Left cardiac atrium (tissue), 4 donors: ENCODE measurements at regions not wholly inside any gene's neighbourhood (a gene's known extent, or its start where the extent isn't known, plus 50 kb on each side); places are given as distances from the start of the nearest gene placed in this dataset.

ENCODE experiments used
- ATAC-seq, 2 donors: fragments of 200-7000 bp; cut with Tn5 transposase; one replicate each; pipeline ENCODE4 v1.9.1; 2020; ENCODE audit warnings: mild to moderate bottlenecking in 2 of 2, moderate library complexity in 2 of 2
- DNase-seq: peaks from one replicate; pipeline ENCODE4 v3.0.0-alpha.2; 2020
- intact Hi-C, 2 donors: fragments of 100-400 bp; cut with DNase I; formaldehyde crosslinking; loops; one replicate each; pipeline versions ENCODE4 v1.14.1 to v1.15.1; 2022 to 2023
- donor health status: DM: no; HTN: yes; CAD: no.
- donor health status: DM: no; HTN: yes; CAD: no; lungs with severe emphysema.
- donor health status: DM: yes; HTN: yes; CAD: no.
- donor health status: Dilated cardiomyopathy.

DNA sequence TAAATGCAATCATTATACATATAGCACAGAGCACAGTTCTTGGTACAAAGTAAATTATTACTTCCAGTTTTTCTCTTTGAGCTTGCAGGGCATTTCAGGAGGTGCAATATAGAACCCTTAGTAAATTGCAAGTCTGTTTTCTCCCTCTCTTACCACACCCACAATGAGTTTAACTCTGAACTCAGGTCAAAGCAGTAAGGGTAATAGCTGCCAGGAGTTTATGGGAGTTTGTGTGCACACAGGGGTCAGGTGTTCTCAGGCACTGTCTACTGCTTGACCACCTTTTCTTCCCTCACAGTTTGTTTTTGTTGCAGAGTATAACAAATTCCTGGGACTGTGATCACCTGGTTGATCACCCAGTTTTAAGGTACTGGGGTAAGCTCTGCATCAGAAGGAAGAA, 478.5 kb upstream of the TENM4 start:
- intact Hi-C loops = no loop called here
- no peak for DNase-seq
- no peak for ATAC-seq

DNA sequence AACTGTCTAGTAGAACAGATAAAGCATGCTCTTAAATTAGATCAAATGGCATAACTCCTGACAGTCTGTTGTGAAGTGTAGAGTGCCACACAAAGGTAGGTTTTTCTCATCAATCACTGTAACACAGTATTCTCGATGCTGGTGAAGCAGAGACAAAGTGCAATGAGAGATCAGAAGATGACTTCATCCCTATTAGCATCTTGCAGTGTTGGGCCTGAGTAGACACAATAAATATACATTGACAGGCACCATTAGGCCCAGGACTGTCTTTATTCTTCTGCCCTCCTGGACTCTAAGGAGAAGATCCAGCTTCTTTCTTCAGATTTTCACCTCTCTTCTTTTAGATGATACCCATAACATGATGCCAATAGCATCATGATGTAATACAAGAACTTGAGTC, 478.0 kb upstream of the TENM4 start:
- intact Hi-C loops = no loop called here
- no peak for DNase-seq
- ATAC-seq = no peak

DNA sequence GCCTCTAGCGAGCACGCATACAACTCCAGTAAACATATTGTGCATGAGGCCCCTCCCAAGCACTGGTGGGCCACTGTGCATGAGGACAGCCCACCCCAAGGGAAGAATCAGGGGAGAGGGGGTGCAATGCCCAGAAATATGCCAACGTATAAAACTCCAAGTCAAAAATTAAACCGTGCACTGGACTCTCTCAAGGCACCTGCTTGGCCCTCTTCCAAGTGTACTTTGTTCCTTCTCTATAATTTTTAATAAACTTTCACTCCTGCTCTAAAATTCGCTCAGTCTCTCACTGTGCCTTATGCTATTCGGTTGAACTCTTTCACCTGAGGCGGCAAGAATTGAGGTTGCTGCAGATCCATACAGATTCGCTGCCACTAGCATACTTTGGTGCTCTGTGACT, 465.3 kb upstream of the TENM4 start:
- ATAC-seq = no peak
- DNase-seq = no peak
- intact Hi-C loops = no loop called here

DNA sequence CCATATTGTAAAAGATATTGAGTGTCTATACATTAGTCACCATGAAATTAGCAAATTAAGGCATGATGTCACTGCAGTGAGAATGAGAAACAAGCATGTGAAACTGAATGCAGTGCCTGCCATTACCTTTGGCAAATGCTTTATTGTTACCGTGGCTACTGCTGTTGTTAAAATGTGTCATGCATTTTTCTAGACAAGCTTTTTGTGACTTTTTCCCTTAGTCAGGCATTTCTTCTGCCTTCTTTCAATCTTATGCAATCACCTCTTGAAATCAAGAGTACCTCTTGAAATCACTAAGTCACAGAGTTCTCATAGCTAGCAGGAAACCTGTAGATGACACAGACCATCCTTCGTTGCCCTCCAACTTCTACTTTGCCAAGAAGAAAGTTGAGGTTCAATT, 461.7 kb upstream of the TENM4 start:
- DNase-seq (no peak), ATAC-seq (no peak)
- intact Hi-C loops = no loop called here

DNA sequence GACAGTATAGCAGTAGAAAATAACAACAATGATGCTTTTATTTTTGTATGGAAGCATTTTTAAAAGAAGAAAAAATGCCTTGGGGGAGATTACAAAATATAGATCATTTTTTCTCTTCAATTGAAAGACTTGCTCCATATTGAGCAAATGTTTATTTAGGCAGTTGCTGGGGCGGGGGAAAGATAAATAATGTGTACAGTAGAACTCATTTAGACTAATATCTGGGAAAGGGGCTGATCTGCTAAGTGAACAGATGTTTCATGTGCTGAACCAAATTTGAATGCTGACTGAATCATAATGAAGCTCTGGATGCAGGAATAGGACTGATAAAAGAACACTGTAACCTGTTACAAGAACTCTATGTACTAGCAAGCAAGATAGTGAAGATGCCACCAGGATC, 457.1 kb upstream of the TENM4 start:
- DNase-seq (no peak), ATAC-seq (no peak)
- intact Hi-C loops = no loop called here

DNA sequence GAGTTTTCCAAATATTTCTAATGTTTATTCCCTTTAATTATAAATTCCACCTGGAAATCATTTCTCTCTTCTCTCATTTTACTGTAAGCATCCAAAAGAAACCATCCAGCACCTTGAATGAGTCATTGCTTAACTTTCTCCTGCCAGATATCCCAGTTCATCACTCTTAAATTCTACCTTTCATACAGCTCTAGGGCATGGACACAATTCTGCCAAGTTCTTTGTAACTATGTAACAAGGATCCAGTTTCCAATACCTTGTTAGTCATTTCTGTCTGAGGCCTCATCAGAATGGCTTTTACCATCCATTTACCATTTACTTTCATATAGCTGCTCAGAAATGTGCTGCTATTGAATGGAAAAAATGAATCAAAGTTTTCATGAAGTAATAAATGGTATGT, 455.4 kb upstream of the TENM4 start:
- ATAC-seq (no peak), DNase-seq (no peak)
- intact Hi-C loops = no loop called here

DNA sequence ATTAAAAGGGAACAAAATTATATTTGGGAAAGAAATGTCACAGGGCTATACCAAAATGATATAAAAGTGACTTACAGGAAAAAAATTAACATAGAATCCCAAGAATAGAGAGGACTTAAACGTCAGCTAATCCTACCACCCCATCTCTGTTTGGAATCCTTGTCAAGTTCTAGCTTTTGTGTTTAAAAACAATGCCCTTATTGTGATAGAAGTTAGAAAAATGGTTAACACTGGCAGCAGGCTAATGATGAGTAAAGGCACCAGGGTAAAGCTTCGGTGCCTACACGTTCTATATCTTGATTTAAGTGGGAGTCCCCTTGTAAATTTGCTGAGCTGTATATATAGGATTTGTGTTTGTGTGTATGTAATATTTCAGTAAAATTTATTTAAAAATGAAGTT, 453.3 kb upstream of the TENM4 start:
- intact Hi-C loops = no loop called here
- DNase-seq (no peak), ATAC-seq (no peak)

DNA sequence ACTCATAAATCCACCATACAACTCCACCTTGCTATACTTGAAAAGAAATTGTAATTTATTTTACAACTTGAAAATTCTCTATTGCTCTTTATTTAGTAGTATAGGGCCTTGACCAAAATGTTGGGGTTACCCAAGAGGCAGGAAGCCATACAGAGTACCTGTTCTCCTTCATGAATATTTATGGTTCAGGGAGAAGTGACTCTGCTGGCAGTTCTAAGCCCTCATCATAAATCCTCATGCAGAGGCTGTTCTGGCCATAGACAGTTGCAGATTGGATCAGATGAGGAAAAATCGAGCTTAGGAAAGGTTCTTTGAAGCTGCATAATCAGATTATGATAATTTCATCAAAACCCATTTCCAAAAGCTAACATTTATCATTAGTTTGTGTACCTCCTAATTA, 449.4 kb upstream of the TENM4 start:
- DNase-seq (no peak), ATAC-seq (no peak)
- intact Hi-C loops = no loop called here

DNA sequence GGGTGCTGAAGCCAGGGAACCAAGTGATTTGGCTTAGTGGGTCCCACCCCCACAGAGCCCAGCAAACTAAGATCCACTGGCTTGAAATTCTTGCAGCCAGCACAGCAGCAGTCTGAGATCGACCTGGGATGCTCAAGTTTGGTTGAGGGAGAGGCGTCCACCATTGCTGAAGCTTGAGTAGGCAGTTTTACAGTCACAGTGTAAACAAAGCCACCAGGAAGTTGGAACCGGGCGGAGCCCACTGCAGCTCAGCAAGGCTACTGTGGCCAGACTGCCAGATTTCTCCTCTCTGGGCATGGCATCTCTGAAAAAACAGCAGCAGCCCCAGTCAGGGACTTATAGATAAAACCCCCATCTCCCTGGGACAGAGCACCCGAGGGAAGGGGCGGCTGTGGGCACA, 424.1 kb upstream of the TENM4 start:
- intact Hi-C loops = no loop called here
- no peak for ATAC-seq
- DNase-seq = no peak

DNA sequence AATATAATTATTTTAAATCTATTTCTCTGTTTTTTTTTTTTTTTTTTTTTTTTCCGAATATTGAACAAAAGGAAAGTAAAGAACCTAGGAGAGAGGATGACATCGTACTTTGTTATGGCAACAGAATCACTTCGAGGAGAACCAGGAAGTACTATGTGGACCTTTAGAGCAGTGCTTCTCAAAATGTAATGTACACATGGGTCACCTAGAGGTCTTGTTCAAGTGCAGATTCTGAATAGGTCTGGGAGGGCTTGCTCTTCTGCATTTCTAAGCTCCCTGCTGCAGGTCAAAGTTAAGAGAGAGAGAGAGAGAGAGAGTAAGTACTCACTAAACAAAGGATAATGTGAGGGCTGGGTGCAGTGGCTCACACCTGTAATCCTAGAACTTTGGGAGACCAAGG, 419.5 kb upstream of the TENM4 start:
- ATAC-seq = no peak
- intact Hi-C loops = no loop called here
- no peak for DNase-seq

DNA sequence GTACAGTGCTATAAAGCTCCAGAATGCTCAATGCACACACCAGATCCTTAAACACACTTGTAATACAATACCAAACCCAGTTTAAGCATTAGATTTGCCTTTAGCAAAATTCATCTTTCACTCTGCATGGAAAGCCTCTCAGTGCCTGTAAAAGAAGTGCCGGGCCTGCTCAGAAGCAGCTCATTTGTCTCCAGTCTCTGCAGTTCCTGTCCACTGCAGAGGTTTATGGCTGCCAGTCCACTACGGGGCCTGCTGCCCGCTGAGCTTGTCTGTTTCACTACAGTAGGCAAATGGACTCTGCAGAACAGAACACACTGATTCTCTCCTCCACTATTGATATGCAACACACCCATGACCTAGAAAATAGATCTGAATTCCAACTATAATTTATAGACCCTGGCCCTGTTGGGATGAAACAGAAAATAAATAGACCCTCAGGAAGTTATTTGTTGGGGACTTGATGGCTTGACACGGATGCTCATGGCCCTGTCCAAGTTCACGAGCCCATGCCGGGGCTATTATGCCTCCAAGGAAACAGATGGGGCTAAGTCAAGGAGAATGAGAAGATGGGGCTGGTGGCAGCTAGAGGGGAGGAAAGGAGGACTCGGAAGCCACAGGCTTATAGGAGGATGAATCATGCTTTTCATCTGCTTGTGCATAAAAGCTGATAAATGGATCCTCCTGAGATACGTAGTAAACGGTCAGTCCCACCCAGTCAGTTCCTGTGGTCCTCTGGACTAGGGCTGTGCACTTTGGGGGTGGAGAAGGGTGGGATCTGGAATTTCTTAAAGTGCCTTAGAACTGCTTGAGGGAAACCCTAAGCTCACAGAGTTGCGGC, 416.8 kb upstream of the TENM4 start:
- DNase-seq (no peak), ATAC-seq (no peak)
- intact Hi-C loops = no loop called here

DNA sequence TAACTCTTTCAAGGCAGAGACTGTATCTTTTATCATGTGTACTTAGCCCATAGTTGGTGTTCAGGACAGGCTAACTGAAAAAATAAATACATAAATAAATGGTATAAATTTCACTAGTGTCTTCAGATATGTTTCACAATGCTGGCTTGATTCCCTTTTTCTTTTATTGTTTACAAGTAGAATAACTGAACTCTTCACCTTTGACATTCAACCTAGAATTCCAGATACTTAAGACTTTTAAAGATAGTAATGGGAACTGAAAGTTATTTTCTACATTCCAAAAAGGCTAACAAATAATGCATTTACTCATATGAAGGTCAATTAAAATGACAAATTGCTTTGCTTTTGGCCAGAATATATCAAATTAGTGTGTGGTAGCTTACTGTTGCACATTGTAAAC, 411.3 kb upstream of the TENM4 start:
- ATAC-seq (no peak), DNase-seq (no peak)
- intact Hi-C loops = no loop called here

DNA sequence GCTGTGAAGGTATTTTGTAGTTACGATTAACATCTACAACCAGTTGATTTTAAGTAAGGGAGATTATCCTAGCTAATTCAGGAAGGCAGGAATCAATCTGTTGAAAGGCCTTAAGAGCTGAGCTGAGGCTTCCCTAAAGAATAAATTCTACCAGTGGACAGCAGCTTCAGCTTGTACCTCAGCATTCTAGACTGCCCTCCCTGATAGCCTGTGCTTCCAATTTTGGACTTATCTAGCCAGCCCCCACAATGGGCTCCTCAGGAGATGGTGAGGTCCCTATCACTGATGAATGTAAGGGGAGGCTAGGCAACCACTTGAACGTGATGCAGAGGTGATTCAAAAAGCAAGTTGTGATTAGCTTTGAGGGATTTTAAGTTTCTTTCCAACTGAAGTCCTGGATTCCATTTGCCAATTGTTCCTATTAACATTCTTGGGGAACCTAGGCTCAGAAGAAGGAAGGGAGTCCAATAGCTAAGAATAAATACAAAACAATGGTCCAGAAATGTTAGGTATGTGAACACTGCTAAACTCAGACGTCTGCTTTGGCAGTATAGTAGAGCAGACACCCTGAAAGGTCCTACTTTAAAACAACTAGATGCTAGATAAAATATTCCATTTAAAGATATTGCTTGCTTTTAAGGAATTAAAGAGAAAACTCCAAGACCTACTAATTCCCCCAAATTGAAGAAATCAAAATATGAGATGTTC, 404.3 kb upstream of the TENM4 start:
- ATAC-seq = no peak
- intact Hi-C loops = no loop called here
- DNase-seq = no peak

DNA sequence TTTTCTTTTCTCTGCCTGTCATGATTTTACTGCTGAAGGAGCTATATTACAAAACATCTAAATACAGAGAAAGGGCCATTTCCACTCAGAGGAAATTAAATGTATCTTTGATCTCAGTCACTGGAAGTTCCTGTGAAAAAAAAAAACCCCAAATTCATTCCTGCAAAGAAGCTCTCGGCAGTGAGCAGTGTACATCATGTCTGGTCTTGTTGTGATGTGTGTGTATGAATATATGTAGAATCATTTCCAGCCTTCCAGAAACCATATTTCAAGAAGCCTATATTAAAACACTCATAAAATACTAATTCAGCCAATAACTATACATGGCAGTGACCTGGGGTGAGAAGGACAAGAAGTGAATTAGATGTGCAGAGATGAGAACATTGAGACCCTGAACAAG, 393.2 kb upstream of the TENM4 start:
- ATAC-seq (no peak), DNase-seq (no peak)
- intact Hi-C loops = no loop called here

DNA sequence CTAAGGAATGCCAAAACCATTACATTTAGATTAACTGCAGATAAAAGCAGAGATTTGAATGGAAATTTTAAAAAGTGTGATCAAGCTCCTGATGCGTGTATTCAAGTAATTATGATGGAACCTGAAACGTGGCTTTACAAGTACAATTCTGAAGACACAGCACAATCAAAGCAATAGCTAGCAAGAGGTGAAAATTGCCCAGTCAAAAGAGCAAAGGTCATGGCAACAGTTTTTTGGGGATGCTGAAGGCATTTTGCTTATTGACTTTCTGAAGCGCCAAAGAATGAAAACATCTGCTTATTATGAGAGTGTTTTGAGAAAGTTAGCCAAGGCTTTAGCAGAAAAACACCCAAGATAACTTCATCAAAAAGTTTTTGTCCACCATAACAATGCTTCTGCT, 389.6 kb upstream of the TENM4 start:
- intact Hi-C loops = no loop called here
- ATAC-seq (no peak), DNase-seq (no peak)

DNA sequence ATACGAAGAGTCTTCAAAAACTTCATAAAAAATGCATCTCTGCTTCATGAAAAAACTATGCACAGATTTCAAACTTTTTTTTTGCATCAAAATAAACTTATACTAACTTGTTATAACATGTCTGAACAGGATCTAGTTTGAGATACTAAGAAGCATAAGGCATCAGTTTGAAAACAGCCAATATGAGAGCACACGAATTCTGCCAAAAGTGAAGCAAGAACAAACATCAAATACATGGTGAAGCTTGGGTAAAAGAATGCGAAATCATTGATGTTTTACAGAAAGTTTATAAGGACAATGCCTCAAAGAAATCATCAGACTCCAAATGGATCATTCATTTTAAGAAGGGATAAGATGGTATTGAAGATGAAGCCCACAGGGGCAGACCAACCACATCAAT, 389.1 kb upstream of the TENM4 start:
- DNase-seq (no peak), ATAC-seq (no peak)
- intact Hi-C loops = no loop called here

DNA sequence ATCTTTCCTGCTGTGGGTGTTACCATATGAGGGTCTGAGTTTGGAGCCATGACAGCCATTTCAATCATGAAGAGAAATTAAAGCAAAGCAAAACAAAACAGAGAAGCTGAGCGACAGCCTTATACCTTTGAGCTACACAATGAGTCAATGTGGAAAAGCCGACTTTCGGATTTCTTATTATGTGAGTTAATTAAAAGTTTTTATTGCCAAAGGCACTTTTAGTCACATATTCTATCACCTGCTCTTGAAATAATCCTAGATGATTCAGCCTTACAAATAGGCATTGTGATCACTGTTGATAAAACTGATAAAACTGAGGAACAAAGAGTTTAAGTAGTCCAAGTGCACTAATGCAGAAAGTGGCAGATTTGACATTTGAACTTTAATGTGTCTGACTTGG, 381.9 kb upstream of the TENM4 start:
- ATAC-seq (no peak), DNase-seq (no peak)
- intact Hi-C loops = no loop called here

DNA sequence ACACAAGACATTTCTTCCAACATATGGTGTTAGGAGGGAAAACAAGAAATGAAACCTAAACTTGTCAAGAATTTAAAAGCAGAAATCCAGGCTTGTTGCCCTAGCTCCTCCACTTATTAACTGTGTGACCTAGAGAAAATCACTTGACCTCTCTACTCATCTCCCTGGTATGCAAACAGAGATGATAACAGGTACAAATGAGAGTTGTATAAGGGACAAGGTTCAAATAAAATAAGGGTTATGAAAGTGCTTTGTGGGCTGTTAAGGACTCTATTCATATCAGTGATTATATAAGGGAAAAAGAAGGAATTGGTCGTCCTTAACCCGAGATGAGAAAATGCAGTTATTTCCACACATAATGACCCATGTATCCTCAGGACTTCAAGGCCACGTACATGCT, 372.7 kb upstream of the TENM4 start:
- DNase-seq (no peak), ATAC-seq (no peak)
- intact Hi-C loops = no loop called here

DNA sequence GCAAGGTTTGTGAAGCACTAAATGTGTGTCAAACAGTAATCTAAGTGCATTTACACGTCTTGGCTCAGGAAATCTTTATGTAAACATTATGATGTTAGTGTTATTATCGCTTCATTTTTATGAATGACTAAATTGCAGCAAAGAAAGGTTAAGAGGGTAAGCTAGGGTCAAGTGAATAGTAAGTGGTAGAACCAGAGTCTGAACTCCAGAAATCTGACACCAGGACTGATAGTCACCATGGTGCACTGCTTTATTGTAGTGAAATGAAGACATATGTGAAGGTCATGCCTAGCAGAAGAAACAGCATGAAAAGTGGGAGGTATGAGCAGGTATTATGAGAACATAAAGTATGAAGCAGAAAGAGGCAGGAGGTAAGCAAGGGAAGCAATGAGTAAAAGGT, 368.7 kb upstream of the TENM4 start:
- no peak for ATAC-seq
- intact Hi-C loops = no loop called here
- no peak for DNase-seq

DNA sequence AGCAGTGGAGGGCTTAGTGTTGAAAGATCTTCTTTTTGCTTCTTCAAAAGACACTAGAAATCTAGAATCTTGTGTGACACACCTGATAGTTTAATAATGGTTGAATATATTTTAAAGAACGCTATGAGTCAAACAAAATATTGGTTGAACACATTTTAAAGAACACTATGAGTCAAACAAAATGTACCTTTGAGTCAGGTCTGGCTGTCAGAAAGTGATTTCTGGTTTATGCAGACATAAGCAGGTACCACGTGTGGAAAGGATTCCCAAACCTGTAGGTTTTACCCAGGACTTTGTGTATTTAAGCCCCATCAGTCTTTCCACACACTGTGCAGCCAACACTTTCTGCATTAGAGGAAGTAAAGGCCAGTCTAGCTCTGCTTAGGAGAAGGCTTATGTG, 366.7 kb upstream of the TENM4 start:
- ATAC-seq (no peak), DNase-seq (no peak)
- intact Hi-C loops = no loop called here

DNA sequence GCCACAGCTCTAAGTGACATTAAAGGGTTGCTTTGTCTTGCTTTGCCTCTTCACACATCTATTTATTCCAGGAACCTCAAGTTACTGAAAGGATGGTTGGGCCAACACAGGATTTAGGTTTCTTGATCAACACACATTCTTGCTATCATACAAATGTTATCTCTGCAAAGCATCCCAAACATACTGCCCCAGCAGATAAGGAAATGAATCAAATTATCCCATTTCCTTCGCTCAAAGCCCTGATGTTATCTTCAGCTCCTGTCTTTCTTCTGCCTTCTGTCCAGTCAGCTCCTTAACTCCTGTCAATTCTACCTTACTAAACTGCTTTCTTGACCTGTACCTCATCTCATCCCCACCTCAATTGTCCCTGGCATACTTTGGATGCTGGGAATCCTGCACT, 355.9 kb upstream of the TENM4 start:
- intact Hi-C loops = no loop called here
- ATAC-seq = no peak

More for the DNA sequence above, 355.9 kb upstream of the TENM4 start:
- no peak for DNase-seq
